ENCODE measurements at regions not wholly inside any gene's neighbourhood (a gene's known extent, or its start where the extent isn't known, plus 50 kb on each side); places are given as distances from the start of the nearest gene placed in this dataset.

GRCh38 chr9:82491604-82492003 is 503.0 kb downstream of the SPATA31D1 start:
- Histone ChIP-seq H3K4me1 (peaks cover 0 to 32% (median 0%) of the 10 kb centered on the region in 3 donors), H3K9me3 (no peaks in the 10 kb centered on the region), H3K27me3 (no peaks in the 10 kb centered on the region), H3K4me3 (no peak overlapping the region), H3K36me3 (no peaks in the 10 kb centered on the region), H3K27ac (no peak overlapping the region)
- DNase-seq, result no peak
- intact Hi-C loops (cut with DNase I), result no loop called here
- TF ChIP-seq POLR2A (IDR thresholded peaks at IDR 0.05), result no peak
- WGBS, 2 donors, result 91 to 94% methylated on average over 3 of the region's 3 CpGs

DNA sequence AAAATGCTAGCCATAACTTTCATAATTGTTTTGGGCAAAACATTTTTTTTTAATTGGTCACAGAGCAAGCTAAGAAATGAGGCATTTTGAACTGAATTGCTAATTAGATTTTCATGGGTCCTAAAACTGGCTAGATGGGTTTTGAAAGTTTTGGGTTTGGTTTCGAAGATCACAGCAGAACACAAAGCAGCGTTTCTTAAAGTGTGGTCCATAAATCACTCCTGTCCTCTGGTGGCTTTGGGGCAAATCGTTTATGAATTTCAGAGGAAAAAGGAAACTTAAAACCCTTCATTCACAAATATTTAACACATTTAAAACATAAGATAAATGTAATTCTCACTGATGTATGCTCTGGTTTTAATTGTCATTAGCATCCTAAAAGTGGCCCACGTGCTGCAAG is 503.7 kb downstream of the SPATA31D1 start:
- intact Hi-C loops (cut with DNase I), result no loop called here
- Histone ChIP-seq H3K4me3 (no peak overlapping the region), H3K4me1 (peaks cover 0 to 32% (median 0%) of the 10 kb centered on the region in 3 donors), H3K27me3 (no peaks in the 10 kb centered on the region), H3K9me3 (no peaks in the 10 kb centered on the region), H3K36me3 (no peaks in the 10 kb centered on the region), H3K27ac (no peak overlapping the region)
- DNase-seq, result no peak
- WGBS, 2 donors, result 34 to 42% methylated on average over 4 of the region's 4 CpGs
- TF ChIP-seq, protein P1, sequence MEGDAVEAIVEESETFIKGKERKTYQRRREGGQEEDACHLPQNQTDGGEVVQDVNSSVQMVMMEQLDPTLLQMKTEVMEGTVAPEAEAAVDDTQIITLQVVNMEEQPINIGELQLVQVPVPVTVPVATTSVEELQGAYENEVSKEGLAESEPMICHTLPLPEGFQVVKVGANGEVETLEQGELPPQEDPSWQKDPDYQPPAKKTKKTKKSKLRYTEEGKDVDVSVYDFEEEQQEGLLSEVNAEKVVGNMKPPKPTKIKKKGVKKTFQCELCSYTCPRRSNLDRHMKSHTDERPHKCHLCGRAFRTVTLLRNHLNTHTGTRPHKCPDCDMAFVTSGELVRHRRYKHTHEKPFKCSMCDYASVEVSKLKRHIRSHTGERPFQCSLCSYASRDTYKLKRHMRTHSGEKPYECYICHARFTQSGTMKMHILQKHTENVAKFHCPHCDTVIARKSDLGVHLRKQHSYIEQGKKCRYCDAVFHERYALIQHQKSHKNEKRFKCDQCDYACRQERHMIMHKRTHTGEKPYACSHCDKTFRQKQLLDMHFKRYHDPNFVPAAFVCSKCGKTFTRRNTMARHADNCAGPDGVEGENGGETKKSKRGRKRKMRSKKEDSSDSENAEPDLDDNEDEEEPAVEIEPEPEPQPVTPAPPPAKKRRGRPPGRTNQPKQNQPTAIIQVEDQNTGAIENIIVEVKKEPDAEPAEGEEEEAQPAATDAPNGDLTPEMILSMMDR (IDR thresholded peaks at IDR 0.05), result no peak
- TF ChIP-seq POLR2A (IDR thresholded peaks at IDR 0.05), result no peak

- no peaks in the 10 kb centered on the region for H3K4me1 ChIP-seq
- H3K4me3 ChIP-seq, result no peak overlapping the region
- 74 to 93% methylated on average over 8 to 12 of the region's 16 CpGs for WGBS, 2 donors
- H3K27ac ChIP-seq, result no peak overlapping the region
- no peaks in the 10 kb centered on the region for H3K27me3 ChIP-seq
- H3K36me3 ChIP-seq, result no peaks in the 10 kb centered on the region
- H3K9me3 ChIP-seq, result no peaks in the 10 kb centered on the region
- DNase-seq, result no peak
- no peak for TF ChIP-seq POLR2A (IDR thresholded peaks at IDR 0.05)
- TF ChIP-seq, protein P1 (IDR thresholded peaks at IDR 0.05), result no peak
- intact Hi-C loops (cut with DNase I), result no loop called here
These were observed 507.6 kb downstream of the SPATA31D1 start for GRCh38 chr9:82495884-82496777.

DNA sequence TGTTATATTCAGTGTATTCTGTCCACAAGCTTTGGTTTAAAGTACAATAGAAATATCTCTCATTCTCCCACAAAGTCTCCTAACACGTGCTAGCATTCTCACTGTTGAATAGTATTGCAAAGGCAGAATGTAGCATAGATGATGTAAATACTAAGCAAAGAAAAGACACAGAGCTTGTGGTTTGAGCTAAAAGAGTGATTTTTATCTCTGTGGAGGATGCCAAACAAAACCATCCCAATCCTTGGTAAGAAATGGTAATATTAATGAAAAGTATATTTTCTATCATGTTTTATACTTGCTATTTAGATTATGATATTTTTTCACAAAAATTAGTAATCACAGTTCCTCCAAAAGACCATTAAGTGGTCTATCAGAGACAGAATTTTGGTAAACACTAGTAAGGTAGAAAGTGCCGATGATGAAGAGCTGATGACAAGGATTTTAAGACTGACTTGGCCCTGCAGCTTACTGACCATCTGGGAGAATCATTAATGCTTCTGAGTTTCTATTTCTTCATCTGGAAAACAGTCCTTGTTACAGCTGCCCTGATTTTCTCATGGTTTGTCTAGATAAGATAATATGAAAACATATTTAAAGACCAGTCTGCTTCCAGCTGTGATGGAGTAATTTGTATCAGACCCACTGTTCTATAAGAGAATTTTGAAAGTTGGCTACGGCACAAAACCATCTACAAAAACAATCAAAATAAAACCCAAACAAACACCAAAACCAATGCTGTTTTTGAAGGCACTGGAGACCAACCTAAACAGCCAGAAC is 510.2 kb downstream of the SPATA31D1 start:
- no peak overlapping the region for H3K4me3 ChIP-seq
- no peaks in the 10 kb centered on the region for H3K27me3 ChIP-seq
- TF ChIP-seq, protein P1 (IDR thresholded peaks at IDR 0.05), result no peak
- TF ChIP-seq POLR2A (IDR thresholded peaks at IDR 0.05), result no peak
- H3K36me3 ChIP-seq, result no peaks in the 10 kb centered on the region
- DNase-seq, result no peak
- no peak overlapping the region for H3K27ac ChIP-seq
- no peaks in the 10 kb centered on the region for H3K4me1 ChIP-seq
- H3K9me3 ChIP-seq, result no peaks in the 10 kb centered on the region
- intact Hi-C loops (cut with DNase I), result no loop called here
- WGBS, 2 donors, result 68 to 80% methylated on average over 3 of the region's 3 CpGs

DNA sequence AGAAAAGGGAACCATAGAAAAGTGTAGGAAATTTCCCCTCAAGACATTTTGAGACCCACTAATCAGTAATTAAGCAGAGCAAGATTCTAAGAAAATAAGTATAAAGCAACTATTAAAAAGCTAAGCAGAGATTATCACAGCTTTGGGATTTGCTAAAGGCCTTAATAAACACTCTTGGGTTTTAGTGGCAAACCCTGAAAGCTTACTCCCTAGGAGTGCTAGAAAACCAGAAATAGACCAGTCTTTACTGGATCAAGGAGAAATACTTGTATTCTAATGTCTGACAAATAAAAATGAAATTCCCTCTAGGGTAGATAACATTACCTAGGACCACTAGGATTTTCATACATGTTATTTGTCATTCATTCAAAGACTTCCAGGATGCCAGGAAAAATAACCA is 510.8 kb downstream of the SPATA31D1 start:
- no peaks in the 10 kb centered on the region for H3K9me3 ChIP-seq
- H3K27ac ChIP-seq, result no peak overlapping the region
- intact Hi-C loops (cut with DNase I), result no loop called here
- H3K36me3 ChIP-seq, result no peaks in the 10 kb centered on the region
- no peak for TF ChIP-seq POLR2A (IDR thresholded peaks at IDR 0.05)
- TF ChIP-seq, protein P1 (IDR thresholded peaks at IDR 0.05), result no peak
- H3K27me3 ChIP-seq, result no peaks in the 10 kb centered on the region
- no peak overlapping the region for H3K4me3 ChIP-seq
- DNase-seq, result no peak
- no peaks in the 10 kb centered on the region for H3K4me1 ChIP-seq

Measured in esophagus squamous epithelium (tissue), 5 donors.